HG02970 (cell line): ENCODE measurements at regions not wholly inside any gene's neighbourhood (a gene's known extent, or its start where the extent isn't known, plus 50 kb on each side); places are given as distances from the start of the nearest gene placed in this dataset.
A peak's percentile ranks its signal among the peaks of the same experiment; 100 is the strongest.

Experiments
- ATAC-seq: cut with Tn5 transposase; IDR thresholded peaks from one replicate; pipeline ENCODE4 v1.9.1; 2021; ENCODE audit warnings: mild to moderate bottlenecking, moderate library complexity, moderate number of reproducible peaks; ENCODE audit not compliant: unreplicated experiment, low FRiP score

DNA sequence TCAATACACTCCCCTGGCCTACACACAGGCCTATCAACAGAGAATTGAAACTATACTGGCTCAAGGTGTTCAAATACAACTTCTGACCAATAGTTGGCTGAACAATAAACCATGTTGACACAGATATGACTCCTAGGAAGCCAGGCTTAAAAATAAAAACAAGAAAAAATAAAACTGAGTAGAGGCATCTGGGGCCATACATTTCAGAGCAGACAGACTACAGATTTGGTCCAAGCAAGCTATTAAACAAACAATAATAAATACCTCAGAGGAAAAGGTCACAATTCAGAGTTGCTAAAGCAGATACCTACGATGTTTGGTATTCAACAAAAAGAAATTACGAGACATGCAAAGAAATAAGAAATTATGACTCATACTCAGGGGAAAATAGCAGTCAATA, 132.8 kb upstream of the ACVR2A start:
- no peak for ATAC-seq

DNA sequence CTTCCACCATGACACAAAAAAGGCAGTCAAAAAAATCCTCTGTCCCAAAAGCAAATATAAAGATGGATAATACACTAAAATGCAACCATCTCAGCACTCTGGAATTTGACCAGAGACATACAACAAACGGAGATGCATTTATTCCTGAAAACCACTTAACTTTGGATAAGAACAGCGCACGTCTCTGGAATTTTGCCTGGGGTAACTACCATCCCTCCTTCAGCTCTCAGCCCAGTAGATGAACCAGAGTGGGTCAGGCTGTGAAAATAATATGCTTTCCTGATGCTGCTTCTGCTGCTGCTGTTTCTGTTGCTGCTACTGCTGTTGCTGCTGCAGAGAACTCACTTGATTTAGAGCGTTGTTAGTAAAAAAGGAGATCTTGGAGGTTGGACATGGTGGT, 133.8 kb upstream of the ACVR2A start:
- ATAC-seq, result no peak

DNA sequence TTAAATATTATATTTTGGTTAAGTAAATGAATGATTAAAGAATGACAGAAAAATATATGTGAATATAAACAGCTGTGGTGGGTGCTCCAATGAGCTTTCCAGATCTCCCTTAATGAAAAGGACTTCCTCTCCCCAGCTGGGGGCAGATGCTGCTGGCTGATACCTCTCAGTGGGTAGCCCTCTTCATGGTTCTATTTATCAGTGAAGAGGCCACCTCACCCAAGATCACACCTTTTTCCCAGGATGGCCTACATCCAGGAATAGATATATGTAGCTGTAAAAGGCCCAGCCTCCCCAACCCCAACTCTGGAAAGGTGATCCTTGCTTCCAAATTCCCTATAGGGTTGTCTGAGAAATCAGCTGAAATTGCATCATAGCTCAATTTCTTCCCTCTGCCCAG, 135.2 kb upstream of the ACVR2A start:
- ATAC-seq, result no peak

- ATAC-seq, result no peak
These were observed 141.7 kb upstream of the ACVR2A start for GRCh38 chr2:147703171-147703570.

DNA sequence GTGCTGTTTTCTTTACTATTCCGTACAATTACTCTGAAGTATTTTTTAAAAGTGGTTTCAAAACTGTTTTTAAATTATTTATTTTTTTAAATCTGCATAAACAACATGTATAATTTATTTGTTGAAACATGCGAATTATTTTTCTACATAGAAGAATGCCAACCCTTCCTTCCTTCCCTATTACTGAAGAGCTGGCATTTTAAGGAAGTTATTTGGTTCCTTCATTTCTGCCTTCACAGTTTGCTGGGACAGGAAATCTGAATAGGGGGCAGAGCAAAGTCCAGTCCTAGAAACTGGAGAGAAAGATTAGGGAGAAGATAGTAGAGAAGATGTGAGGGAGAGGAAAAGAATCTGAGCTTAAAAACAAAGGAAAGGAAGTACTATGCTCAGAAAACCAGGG, 146.7 kb upstream of the ACVR2A start:
- ATAC-seq, result no peak

GRCh38 chr2:147696426-147696825, 148.4 kb upstream of the ACVR2A start:
- no peak for ATAC-seq

GRCh38 chr2:147689220-147689909, 155.5 kb upstream of the ACVR2A start:
- peak; percentile 99 for ATAC-seq

- ATAC-seq, result no peak
These were observed 156.6 kb upstream of the ACVR2A start for GRCh38 chr2:147688242-147688641.

GRCh38 chr2:147686365-147686764, 158.5 kb upstream of the ACVR2A start:
- ATAC-seq, result no peak

GRCh38 chr2:147684903-147685302, 159.9 kb upstream of the ACVR2A start:
- no peak for ATAC-seq

GRCh38 chr2:147683380-147683779, 161.4 kb upstream of the ACVR2A start:
- no peak for ATAC-seq

- ATAC-seq, result no peak
These were observed 163.7 kb upstream of the ACVR2A start for GRCh38 chr2:147681093-147681492.

- ATAC-seq, result no peak
These were observed 164.8 kb upstream of the ACVR2A start for GRCh38 chr2:147679955-147680531.

GRCh38 chr2:147679191-147679954, 165.5 kb upstream of the ACVR2A start:
- ATAC-seq, result no peak

DNA sequence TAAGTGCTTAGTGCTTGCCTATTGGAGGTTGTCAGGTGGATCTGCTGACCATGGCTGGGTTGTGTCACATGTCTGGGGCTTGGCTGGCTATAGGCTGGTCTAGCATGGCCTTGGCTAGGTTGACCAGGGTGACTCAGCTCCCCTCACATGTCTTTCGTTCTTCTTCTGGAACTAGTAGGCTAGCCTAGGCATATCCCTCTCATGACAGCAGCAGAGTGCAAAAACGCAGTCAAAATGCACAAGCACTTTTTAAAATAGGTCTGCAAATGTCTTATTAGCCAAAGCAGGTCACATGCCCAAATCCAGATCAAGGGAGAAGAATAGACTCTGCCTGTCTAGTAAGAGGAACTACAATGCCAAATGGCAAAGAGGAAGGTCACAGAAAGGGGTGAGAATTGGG, 179.7 kb upstream of the ACVR2A start:
- ATAC-seq, result no peak

- ATAC-seq, result peak; percentile 28
These were observed 180.9 kb upstream of the ACVR2A start for GRCh38 chr2:147663962-147664361.

DNA sequence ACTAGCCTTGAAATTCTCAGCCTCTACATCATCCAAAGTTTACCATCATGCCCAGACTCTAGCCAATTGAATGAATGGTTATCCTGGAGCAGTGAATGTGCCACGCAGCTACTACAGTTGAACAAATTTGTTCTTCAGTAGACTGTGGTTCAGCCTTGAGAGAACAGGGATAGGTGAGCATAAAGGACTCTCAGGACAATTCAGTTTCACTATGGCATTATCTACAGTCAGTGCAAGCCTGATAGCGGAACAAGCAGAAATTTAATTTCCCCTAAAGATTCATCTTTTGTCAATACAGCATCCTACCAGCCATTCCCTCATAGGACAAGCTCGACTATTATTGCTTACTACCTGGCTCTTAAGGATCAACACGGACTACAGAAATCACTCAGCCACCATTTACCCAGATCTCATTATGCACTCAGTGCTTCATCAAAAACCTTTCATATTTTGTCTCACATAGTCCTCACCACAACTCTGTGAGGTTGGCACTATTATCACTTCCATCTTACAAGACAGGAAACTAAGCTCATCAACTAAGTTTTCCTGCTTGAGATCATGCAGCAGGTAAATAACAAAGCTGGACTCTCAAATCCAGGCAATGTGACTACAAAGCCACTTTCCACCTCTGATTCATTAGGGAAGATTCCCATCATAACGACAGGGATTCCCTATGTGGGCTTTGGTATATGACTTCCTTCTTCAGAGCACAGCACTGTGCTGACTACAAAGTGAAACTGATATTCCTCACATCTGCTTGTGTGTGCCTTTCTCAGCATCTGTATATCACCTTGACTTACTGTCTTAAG, 181.5 kb upstream of the ACVR2A start:
- peak; percentile 74 for ATAC-seq

GRCh38 chr2:147662221-147662620, 182.6 kb upstream of the ACVR2A start:
- no peak for ATAC-seq

- ATAC-seq, result no peak
These were observed 184.1 kb upstream of the ACVR2A start for GRCh38 chr2:147660680-147661079.

GRCh38 chr2:147659051-147659450, 185.8 kb upstream of the ACVR2A start:
- no peak for ATAC-seq
